ENCODE measurements at regions not wholly inside any gene's neighbourhood (a gene's known extent, or its start where the extent isn't known, plus 50 kb on each side); places are given as distances from the start of the nearest gene placed in this dataset.

DNA sequence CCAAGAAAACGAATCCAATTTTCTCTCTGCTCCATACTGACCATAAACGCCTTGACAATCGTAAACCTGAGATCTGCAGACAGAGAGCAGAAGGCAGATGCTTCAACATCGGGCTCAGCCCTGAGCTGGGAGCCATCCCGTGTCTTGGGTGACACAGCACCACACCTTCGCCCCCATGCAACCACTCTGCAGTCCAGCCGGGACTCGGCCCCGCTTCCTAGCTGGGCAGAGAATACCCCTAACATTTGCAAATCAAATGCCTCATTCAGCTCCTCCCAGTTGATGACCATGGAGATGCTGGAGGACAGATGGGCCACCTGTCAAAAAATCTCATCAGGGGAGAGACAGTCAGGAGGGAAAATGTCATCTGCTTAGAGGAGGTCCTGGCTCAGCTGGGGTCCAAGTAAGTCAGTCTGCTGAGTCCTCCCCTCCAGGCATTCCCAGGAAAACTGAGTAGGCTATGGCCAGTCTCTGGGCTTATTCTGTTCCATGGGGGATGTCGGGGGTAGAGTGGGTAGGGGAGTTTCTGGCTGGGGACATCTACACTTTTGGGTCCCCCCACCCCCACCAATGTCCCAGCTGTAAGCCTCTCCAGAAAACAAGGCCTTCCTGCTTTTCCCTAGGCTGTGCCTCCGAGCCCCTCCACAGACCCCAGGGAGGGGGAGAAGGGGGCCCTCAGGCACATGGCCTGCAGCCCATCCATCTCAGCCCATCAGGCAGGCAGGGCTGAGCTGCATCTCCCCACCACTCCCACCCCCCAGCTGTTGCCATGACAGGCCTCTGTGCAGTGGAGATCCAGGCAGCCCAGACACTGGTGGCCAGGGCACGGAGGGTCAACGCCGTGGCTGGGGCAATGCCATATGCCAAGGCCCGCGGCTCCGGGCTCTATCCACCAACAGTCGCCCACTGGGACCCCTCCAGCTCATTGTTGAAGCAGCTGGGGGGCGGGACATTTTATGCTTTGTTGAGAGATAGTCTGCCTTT is 158.6 kb downstream of the AXIN2 start:
- ChIA-PET CTCF (no interaction called here), POLR2A (no interaction called here)

DNA sequence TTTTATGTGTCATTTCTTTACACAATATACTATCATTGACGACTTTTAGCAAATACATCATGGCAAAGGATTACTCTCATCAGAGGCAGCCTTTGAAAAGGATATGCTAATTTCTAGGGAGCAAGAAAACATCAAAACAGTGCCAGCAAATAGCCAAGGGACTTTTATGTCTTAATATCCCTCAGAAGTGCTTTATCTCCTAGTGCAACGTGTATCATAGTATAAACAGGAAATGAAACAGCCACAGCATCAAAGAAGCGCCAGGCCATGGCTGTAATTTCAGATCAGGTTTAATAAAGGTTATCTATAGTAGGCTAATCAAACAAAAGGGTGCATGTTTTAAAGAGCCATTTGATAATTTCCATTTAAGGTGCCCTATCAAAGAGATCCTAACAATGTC is 159.9 kb downstream of the AXIN2 start:
- Histone ChIP-seq H3K79me2 (ENCODE audit: control insufficient read depth, insufficient read depth, low read length) (no peaks in the 10 kb centered on the region), H3K4me2 (replicated peaks; ENCODE audit: low read depth, low read length, poor library complexity, severe bottlenecking) (no peak overlapping the region), H2AFZ (ENCODE audit: insufficient read depth, low read depth, low read length, poor library complexity, severe bottlenecking) (no peak overlapping the region), H3K4me1 (ENCODE audit: control insufficient read depth in 2 of 2, insufficient read depth in 2 of 2, low read length in 2 of 2) (no peaks in the 10 kb centered on the region), H3K36me3 (replicated peaks in 1 of 2; ENCODE audit: control extremely low read depth in 1 of 2, control insufficient read depth in 1 of 2, extremely low read depth in 1 of 2, insufficient read depth in 2 of 2, low read length in 1 of 2) (no peaks in the 10 kb centered on the region), H4K20me1 (ENCODE audit: control insufficient read depth, insufficient read depth, low read length, poor library complexity, severe bottlenecking) (no peaks in the 10 kb centered on the region), H3K27me3 (replicated peaks in 1 of 4; ENCODE audit: control extremely low read depth in 1 of 4, control insufficient read depth in 3 of 4, insufficient read depth in 4 of 4, low read length in 3 of 4) (peaks cover 0 to 3% (median 0%) of the 10 kb centered on the region in 4 experiments), H3K27ac (ENCODE audit: low read length in 2 of 2) (no peak overlapping the region), H3K9me3 (ENCODE audit: control extremely low read depth in 1 of 3, control insufficient read depth in 2 of 3, insufficient read depth in 1 of 3, low read length in 2 of 3) (no peaks in the 10 kb centered on the region), H3K9ac (ENCODE audit: low read length) (no peak overlapping the region), H3K4me3 (ENCODE audit: control extremely low read depth in 1 of 5, extremely low read depth in 1 of 5, insufficient read depth in 1 of 5, low read depth in 2 of 5, low read length in 4 of 5) (no peak overlapping the region)
- POLR2A ChIA-PET, result no interaction called here
- H3K27me3 Mint-ChIP-seq, result peaks cover 18% of the 10 kb centered on the region
- DNase-seq (no peak), ATAC-seq (ENCODE audit: low read depth) (no peak)
- WGBS (ENCODE audit: insufficient coverage), result 60% methylated on average over 1 of the region's 3 CpGs
- TF ChIP-seq EZH2 (IDR thresholded peaks at IDR 0.05; ENCODE audit: borderline replicate concordance, insufficient read depth, low read depth, low read length, poor library complexity, severe bottlenecking), result no peak
- TF ChIP-seq, protein P1, sequence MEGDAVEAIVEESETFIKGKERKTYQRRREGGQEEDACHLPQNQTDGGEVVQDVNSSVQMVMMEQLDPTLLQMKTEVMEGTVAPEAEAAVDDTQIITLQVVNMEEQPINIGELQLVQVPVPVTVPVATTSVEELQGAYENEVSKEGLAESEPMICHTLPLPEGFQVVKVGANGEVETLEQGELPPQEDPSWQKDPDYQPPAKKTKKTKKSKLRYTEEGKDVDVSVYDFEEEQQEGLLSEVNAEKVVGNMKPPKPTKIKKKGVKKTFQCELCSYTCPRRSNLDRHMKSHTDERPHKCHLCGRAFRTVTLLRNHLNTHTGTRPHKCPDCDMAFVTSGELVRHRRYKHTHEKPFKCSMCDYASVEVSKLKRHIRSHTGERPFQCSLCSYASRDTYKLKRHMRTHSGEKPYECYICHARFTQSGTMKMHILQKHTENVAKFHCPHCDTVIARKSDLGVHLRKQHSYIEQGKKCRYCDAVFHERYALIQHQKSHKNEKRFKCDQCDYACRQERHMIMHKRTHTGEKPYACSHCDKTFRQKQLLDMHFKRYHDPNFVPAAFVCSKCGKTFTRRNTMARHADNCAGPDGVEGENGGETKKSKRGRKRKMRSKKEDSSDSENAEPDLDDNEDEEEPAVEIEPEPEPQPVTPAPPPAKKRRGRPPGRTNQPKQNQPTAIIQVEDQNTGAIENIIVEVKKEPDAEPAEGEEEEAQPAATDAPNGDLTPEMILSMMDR (IDR thresholded peaks at IDR 0.05), result no peak
- H3K9me3 Mint-ChIP-seq (ENCODE audit: insufficient read depth), result no peaks in the 10 kb centered on the region
- no peak overlapping the region for H3K4me3 Mint-ChIP-seq
- intact Hi-C loops (cut with micrococcal nuclease), result no loop called here
- CTCF ChIA-PET, result interaction anchor here (0.7 kb wide), 1 partner anchor 9 kb away, joined by 3 read pairs; no protein-coding TSS in a partner anchor
- no peaks in the 10 kb centered on the region for H3K4me1 Mint-ChIP-seq
- H3K27ac Mint-ChIP-seq, result no peak overlapping the region

More for the DNA sequence above, 158.6 kb downstream of the AXIN2 start:
- 73% methylated on average over 13 of the region's 19 CpGs for WGBS (ENCODE audit: insufficient coverage)
- no peaks in the 10 kb centered on the region for H3K79me2 ChIP-seq (ENCODE audit: control insufficient read depth, insufficient read depth, low read length)
- H3K27me3 ChIP-seq (replicated peaks in 1 of 4; ENCODE audit: control extremely low read depth in 1 of 4, control insufficient read depth in 3 of 4, insufficient read depth in 4 of 4, low read length in 3 of 4), result peaks cover 0 to 3% (median 0%) of the 10 kb centered on the region in 4 experiments
- H3K27ac ChIP-seq (ENCODE audit: low read length in 2 of 2), result no peak overlapping the region
- H3K4me3 ChIP-seq (ENCODE audit: control extremely low read depth in 1 of 5, extremely low read depth in 1 of 5, insufficient read depth in 1 of 5, low read depth in 2 of 5, low read length in 4 of 5), result no peak overlapping the region
- H2AFZ ChIP-seq (ENCODE audit: insufficient read depth, low read depth, low read length, poor library complexity, severe bottlenecking), result no peak overlapping the region
- no peaks in the 10 kb centered on the region for H3K9me3 Mint-ChIP-seq (ENCODE audit: insufficient read depth)
- no peaks in the 10 kb centered on the region for H3K9me3 ChIP-seq (ENCODE audit: control extremely low read depth in 1 of 3, control insufficient read depth in 2 of 3, insufficient read depth in 1 of 3, low read length in 2 of 3)
- no peaks in the 10 kb centered on the region for H3K36me3 ChIP-seq (replicated peaks in 1 of 2; ENCODE audit: control extremely low read depth in 1 of 2, control insufficient read depth in 1 of 2, extremely low read depth in 1 of 2, insufficient read depth in 2 of 2, low read length in 1 of 2)
- ATAC-seq (ENCODE audit: low read depth) (no peak), DNase-seq (no peak)
- intact Hi-C loops (cut with micrococcal nuclease), result no loop called here
- no peak overlapping the region for H3K27ac Mint-ChIP-seq
- no peak overlapping the region for H3K9ac ChIP-seq (ENCODE audit: low read length)
- TF ChIP-seq EZH2 (IDR thresholded peaks at IDR 0.05; ENCODE audit: borderline replicate concordance, insufficient read depth, low read depth, low read length, poor library complexity, severe bottlenecking), result no peak
- TF ChIP-seq, protein P1 (IDR thresholded peaks at IDR 0.05), result no peak
- no peaks in the 10 kb centered on the region for H4K20me1 ChIP-seq (ENCODE audit: control insufficient read depth, insufficient read depth, low read length, poor library complexity, severe bottlenecking)
- H3K4me1 ChIP-seq (ENCODE audit: control insufficient read depth in 2 of 2, insufficient read depth in 2 of 2, low read length in 2 of 2), result no peaks in the 10 kb centered on the region
- H3K4me2 ChIP-seq (replicated peaks; ENCODE audit: low read depth, low read length, poor library complexity, severe bottlenecking), result no peak overlapping the region
- H3K4me3 Mint-ChIP-seq, result no peak overlapping the region
- peaks cover 21% of the 10 kb centered on the region for H3K27me3 Mint-ChIP-seq
- H3K4me1 Mint-ChIP-seq, result no peaks in the 10 kb centered on the region
